ENCODE measurements at regions not wholly inside any gene's neighbourhood (a gene's known extent, or its start where the extent isn't known, plus 50 kb on each side); places are given as distances from the start of the nearest gene placed in this dataset.
"Not testable (repeated sequence)": the region's sequence is repeated elsewhere in the genome, so short reads cannot be mapped to it uniquely, and the experiment has no call there.

GRCh38 chr15:79156704-79157375, 66.3 kb upstream of the RASGRF1 start:
- DNase-seq, result no peak

GRCh38 chr15:79154483-79155135, 64.0 kb upstream of the RASGRF1 start:
- no peak for DNase-seq

- not testable (repeated sequence) for DNase-seq
Observed at GRCh38 chr15:79144290-79144689, 53.7 kb upstream of the RASGRF1 start.

GRCh38 chr15:79140846-79141570, 50.4 kb upstream of the RASGRF1 start:
- DNase-seq, result no peak
